IPS-NIHi7 (cell line): ENCODE measurements at regions not wholly inside any gene's neighbourhood (a gene's known extent, or its start where the extent isn't known, plus 50 kb on each side); places are given as distances from the start of the nearest gene placed in this dataset.
A peak's percentile ranks its signal among the peaks of the same experiment; 100 is the strongest.
"Not testable (repeated sequence)": the region's sequence is repeated elsewhere in the genome, so short reads cannot be mapped to it uniquely, and the experiment has no call there.

Experiments used
- DNase-seq: peaks from one replicate; pipeline ENCODE4 v3.0.0; 2012; ENCODE audit warnings: mixed read lengths; ENCODE audit errors: extremely low spot score

DNA sequence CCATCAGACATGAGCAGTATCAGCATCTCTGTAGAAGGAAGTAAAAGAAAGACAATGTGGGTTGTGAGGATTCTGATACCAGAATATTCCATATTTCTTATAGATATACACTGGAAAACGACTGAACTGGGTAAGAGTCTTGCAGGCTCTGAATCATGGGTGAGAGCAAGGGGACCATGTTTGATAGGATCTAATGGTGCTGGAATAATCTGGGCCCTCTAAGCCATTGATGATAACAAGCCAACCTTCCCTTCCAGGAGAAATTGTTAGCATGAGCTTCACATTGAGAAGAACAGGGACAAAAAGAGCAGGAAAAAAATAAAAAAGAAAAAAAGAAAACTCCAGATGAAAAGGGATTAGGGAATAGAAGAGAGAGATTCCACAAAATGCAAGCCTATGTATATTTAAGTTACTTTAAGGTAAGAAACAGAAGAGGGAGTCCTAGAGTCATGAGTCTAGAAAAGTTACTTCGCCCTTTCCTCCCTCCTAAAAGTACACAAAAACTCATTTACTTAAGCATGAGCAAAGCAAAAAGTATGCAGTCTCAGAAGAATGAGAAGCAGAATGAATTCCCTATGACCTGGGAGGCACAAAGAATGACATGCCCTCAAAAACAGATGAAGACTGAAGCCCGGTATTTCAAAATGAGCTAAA lies 181.9 kb downstream of the TMEM26 start:
- DNase-seq: peak; percentile 16

DNA sequence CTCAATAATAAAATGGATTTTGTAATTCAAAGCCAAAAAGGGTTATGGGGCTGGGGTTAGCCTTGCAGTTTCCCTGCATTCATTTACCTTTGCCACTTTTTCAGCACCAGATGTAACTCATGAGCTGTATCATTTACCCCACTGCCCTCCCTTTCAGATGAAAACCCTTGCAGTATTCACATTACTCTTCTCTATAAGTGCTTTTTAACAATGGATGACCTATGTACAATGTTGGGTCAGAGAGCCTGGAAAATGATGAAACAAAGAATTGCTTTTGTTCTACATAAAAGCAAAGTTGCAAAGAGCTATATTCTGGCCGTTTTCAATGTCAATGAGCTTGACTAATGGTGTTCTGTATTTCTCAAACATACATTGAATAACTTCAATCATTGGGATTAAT lies 189.7 kb downstream of the TMEM26 start:
- DNase-seq: no peak

DNA sequence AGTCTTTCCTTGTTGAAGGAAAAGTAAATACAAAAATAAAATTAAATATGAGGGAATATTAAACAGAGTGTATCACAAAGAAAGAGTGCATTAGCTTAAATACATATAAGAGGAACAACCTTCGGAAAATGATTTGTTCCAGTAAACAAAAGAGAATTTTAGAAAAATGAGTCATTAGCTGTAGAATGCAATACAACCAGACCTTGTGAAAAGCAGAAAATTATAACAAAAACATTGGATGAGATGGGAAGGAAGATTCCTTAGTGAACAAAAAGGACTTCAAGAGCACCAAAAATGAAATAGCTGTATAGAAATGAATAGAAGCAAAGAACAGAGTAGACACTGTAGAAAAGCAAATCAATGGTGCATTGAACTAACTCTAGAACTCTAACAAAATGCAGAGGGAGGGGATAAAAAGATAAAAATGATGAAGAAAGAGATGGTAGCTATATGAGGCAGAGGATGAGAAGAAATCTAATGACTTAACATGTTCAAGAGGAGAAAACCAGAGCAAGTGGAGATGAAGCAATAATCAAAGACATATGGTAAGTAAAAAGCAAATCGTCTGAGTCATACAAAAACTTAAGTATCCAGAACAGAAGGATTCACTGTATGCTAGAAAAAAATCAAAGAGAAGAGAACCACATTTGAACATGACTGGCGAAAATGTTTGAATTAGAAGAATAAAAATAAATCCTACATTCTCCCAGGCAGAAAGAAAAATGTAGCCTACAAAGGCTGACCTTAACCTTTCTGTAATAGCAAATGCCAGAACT lies 190.5 kb downstream of the TMEM26 start:
- DNase-seq: no peak

DNA sequence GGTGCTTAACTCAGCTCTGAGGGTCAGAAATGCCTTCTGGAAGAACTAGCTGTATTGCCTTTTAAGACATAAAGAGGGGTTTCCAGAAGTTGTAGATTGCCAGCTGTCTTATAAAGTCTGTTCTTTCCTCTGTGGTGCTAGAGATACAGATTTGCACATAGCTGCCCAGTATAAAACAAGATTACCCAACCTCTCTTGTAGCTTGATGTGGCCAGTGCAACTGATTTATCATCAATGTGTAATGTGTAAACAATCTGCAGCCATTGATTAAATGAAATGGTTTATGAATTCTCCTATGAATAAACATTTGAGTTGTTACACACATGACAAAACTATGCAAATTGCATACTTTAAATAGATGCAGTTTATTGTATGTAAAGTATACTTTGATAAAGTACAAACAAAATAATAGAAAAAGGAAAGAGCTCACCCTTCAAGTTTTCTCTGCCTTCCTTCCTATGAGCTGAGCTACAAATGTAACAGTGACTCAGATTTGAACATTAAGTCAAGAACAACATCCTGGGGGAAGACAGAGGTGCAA lies 195.2 kb downstream of the TMEM26 start:
- DNase-seq: no peak

DNA sequence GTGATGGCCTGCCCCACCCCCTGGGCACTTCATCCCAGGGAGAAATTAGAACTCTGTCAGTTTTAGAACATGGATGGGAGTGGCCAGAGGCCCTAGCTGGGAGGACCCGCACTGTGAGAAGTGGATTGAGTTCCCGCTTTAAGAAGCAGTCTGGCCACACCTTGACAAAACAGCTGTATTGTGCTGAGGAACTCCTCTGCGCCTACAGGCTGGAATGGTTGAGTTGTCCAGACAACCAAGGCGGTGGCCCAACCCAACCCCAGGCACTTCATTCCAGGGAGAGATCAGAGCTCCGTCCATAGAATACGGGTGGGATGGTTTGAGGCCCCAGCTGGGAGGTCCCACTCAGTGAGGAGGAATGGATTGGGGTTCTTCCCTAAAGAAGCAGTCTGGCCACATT lies 196.0 kb downstream of the TMEM26 start:
- DNase-seq: no peak

DNA sequence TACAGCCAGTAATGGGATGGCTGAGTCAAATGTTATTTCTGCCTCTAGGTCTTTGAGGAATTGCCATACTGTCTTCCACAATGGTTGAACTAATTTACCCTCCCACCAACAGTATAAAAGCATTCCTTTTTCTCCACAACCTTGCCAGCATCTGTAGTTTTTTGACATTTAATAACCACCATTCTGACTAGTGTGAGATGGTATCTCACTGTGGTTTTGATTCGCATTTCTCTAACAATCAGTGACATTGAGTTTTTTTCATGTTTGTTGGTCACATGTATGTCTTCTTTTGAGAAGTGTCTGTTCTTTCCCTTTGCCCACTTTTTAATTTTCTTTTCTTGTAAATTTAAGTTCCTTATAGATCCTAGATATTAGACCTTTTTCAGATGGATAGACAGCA lies 200.9 kb downstream of the TMEM26 start:
- DNase-seq: not testable (repeated sequence)

DNA sequence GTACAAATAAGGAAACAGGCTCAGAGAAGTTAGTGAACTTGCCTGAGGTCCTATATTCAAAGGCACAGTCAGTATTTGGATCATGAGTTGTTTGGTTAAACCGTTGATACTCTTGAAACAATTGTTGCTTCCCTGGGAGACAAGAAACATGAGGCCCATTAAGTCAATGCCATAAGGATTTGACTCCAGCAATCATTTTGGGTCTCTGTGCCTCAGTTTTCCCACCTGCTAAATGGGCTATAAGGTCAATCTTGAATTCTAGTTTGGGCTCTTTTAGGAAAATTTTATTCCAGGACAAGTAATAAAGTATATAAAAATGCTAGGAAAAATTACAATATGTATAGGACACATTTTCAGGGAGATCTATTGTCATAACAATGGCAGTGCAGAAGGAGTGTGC lies 202.1 kb downstream of the TMEM26 start:
- DNase-seq: no peak

DNA sequence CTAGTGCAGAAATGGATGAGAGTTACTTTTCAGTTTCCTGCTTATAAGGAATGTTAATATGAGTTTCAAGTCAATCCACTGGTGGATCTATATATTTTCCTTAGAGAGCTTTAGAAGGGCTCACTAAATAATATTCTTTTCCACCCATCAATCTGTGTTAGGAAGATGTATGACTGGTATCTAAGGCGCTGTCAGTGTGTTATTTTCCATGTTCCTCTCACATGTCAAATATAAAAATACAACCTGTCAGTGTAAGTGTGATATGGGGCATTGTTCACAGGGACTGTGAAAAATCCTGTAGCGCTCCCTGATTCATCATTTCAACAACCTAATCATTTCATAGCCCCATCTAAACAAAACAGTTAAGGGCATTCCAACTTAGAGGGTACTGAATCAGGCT lies 203.1 kb downstream of the TMEM26 start:
- no peak for DNase-seq

DNA sequence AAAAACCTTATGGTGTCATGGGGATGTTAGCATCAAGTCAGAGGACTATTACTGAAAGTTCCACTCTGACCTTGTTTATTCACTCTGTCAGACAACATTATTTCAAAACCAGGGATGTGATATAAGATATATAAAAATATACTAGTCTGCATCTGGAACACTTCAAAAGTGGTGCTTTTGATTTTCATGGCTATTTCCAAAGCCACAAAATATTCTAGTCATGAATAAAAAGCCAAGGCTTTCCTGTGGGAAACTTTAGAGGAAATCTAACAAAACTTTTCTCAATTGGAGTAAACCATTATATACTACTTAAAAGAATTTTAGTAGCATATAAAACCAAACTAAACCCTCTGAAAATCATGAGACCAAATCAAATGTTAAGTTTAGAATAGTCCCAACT lies 205.2 kb downstream of the TMEM26 start:
- DNase-seq: no peak

DNA sequence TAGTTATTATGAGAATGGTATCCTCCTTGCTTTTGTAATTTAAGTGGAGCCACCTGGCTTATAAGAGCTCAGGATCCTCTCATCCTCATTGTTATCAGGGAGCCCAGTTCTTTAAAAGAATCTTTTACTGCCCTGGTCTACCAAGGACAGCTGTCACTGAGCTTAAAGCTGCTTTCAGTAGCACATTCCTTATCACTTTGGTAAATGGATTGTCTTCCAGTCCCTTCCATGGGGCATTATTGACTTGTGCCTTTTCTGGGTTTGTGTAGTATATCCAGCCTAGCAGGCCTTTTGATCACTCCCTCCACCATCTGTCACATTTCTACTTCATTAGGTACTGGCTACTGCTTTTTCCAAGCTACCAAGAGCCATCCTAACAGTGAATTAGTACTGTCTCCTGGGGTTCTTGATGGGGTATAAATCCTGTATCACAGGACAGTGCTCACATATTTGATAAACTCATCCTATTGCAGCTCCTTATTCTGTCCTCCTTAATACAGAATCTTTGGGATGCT lies 208.9 kb downstream of the TMEM26 start:
- no peak for DNase-seq

DNA sequence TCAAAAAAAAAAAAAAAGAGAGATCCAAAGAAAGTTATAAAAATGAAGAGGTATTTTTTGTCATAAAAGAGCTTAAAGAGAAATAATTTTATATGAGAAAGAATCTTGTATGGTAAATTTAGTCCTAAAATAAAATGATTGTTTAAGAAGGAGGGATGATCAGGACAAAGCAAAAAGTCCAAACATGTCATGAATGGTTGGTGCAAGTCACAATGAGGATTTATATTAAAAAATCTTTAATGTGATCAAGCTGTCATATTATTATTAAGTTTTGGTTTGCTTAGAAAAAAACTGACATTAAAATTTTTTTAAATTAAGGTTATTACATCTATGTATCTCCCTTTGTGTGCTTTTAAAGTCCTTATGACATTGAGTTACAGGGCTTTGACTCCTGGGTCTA lies 220.4 kb downstream of the TMEM26 start:
- DNase-seq: no peak

DNA sequence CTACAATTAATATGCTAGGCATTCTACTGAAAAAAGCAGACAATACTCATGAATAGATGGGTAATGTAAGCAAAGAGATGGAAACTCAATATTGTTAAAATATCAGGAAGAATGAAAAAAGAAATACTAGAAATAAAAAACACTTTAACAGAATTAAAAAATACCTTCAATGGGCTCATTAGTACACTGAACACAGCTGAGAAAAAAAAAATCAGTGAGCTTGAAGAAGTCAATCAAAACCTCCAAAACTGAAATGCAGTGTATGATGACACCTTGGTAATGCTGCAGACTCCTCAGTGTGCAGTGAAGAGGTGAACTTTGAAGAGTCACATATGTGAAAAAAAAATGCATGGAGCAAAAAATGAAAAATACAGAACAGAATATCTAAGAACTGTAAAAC lies 227.2 kb downstream of the TMEM26 start:
- no peak for DNase-seq

DNA sequence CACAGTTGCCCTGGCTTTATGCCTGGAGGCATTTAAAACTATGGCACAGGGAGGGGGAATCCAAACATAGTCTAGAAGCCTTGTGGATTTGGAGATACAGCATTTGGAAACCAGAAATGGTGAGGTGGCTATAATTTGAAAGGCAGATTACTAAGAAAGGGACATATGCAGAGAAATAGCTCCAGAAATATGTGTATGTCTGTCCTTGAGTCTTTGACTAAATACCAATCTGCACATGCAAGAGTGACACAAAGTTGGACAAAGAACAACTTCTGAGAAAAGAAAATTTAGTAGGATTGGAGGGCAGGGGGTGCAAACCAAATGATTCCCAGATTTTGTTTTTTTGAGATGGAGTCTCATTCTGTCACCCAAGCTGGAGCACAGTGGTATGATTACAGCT lies 229.6 kb downstream of the TMEM26 start:
- DNase-seq: no peak

DNA sequence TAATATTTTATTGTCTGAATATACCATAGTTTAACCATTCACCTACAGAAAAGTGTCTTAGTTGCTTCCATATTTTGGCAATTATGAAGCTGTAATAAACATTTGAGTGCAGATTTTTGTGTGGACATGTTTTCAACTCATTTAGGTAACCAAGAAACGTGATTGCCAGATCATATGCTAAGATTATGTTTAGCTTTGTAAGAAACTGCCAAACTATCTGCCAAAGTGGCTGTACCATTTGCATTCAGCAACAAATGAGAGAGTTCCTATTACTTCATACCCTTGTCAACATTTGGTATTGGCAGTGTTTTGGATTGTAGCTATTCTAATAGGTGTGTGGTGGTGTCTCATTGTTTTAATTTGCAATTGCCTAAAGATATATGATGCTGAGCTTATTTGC lies 233.5 kb downstream of the TMEM26 start:
- DNase-seq: no peak

DNA sequence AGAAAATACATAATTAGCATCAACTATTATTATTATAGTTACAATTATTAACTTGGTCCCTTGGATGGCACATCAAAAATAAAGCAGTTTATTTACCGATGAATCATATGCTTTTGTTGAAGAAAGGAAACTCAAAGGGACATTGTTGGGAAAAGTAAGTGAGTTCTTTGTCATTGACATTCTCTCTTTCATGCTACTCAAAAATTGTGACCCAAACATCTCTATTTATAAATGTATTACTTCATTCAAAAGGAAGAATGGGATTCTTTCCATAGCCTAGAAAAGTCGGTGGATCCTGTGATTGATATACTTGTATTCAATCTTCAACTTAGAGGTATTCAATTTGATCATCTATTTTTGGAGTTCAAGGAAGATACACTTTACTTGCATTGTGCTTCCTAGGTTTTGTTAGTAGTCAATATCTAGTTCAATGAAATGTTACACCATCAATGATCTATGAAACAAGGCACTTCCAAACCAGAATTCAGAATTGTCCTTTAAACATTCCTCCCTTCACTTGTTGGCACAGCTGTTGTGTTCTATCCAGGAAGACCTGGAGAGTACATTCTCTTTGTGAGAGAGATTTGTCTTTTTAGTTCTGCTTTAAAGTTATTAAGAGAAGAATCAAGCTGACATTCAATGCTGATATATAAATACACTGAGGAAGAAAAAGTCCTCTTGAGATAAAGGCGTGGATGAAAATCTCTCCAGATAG lies 235.2 kb downstream of the TMEM26 start:
- DNase-seq: no peak

DNA sequence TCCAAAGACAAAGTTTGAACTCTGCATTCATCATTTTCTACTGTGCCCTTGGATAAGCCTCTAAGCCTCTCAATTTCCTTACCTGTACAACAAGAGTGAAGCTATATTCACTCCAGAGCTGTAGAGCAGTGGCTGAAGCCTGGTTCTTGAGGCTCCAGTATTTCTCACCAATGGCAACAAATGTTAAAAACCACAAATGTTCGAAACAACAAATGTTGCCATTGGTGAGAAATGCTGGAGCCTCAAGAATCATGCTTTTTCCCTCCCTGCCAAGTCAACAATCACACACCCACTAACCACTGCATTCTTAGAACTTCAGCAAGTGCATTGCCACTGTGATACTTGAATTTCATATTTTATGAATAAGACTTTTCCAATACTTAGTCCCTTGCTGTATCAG lies 237.9 kb downstream of the TMEM26 start:
- no peak for DNase-seq

DNA sequence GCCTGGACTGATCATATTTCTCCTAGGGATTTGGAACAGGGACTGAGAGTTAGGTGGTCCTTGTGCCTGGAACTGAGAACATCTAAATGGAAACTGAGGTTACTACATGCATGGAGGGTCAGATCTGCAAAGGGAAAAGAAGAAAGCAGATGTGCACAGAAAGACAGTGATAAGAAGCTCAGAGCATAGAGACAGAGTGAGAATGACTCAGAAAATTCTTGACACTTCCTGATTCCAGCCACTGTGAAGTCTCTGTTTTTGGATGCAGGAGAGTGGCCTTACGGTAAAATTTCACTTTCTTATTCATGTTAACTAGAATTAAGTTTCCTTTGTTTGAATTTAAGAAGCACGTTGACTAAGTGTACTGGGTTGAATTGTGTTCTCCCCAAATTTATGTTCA lies 241.7 kb downstream of the TMEM26 start:
- DNase-seq: no peak

DNA sequence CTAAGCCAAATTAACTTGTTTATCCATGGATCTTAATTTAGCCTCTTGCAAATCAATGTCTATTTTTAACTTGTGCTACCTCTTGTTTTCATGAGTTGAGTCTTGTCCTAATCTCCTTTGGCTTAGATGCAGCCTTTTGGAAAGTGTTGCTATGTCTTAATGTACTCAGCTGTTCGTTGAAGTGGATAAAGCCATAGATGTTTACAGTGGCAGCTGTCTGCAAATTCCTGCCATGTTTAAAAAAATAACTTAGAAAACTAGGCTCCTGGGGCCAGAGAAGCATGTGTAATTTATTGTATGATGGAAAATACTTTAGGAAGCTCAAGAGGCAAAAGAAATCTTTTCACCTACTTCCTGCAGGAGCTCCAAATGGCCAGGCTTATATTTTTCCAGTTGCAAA lies 253.1 kb upstream of the RHOBTB1 start:
- no peak for DNase-seq

DNA sequence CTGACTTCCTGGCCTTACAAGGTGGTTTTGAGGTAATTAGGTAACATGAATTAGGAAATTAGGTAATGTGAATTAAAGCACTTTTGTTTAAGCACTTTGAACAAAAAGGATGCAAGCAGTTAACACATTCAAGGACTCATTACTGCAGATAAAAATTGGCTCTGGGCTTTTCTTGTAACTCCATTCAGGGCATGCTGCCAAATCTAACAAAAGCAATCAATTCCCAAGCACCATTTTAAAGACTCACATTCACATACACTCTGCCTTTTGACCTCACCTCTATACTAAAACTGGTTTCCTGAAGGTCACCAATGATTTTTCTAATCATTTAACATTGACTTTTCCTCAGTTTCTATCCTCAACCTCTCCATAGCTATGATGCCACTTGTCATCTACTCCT lies 251.2 kb upstream of the RHOBTB1 start:
- no peak for DNase-seq

DNA sequence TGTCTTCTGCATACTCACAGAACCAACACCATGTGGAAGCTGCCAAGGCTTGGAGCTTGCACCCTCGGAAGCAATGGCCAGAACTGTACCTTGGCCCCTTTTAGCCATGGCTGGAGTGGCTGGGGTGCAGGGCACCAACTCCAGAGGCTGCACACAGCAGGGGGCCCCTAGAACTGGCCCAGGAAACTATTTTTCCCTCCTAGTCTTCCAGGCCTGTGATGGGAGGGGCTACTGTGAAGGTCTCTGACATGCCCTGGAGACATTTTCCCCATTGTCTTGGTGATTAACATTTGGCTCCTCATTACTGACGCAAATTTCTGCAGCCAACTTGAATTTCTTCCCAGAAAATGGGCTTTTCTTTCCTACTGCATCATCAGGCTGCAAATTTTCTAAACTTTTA lies 248.6 kb upstream of the RHOBTB1 start:
- not testable (repeated sequence) for DNase-seq

DNA sequence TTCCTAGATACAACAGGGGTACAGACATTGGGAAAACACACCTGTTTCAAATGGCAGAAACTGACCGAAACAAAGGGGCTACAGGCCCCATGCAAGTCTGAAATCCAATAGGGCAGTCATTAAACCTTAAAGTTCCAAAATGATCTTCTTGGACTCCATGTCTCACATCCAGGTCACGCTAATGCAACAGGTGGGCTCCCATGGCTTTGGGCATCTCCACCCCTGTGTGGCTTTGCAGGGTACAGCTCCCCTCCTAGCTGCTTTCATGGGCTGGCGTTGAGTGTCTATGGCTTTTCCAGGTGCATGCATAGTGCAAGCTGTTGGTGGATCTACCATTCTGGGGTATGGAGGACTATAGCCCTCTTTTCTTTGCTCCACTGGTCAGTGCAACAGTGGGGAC lies 248.1 kb upstream of the RHOBTB1 start:
- DNase-seq: no peak

DNA sequence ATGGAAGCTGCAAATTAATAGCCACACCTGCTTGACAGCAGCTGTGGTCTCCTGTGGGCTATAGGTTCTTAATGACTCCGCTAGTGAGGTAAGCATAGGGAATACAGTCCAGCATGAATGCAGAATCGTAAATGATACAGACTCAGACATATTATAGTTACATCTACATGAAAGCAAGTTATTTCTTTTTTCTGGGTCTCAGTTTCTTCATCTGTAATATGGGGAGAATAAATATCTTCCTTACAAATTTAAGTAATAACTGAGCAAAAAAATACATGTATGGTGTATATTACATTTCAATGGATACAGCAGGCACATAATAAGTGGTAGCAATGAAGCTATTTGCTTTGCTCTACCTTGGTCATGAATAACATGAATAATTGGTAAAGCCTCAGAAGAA lies 245.9 kb upstream of the RHOBTB1 start:
- no peak for DNase-seq

DNA sequence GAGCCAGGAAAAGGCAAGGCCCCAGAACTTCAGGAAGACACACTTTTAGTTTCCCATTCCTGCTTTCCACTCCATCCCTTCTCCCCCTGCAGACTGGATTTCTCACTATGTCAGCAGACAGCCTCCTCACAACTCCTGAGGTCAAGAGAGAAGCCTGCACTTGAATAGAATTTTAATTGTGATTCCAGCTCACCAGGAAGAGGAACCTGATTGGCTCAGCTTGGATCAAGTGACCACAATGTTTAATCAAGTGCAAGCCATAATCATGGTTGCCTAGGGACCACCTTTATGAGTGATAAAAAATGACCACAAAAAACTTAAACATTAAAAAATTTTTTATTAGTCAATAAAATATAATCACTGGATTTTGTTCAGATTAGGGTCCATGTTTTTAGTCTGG lies 244.7 kb upstream of the RHOBTB1 start:
- peak; percentile 13 for DNase-seq
